ENCODE measurements at regions not wholly inside any gene's neighbourhood (a gene's known extent, or its start where the extent isn't known, plus 50 kb on each side); places are given as distances from the start of the nearest gene placed in this dataset.
"Not testable (repeated sequence)": the region's sequence is repeated elsewhere in the genome, so short reads cannot be mapped to it uniquely, and the experiment has no call there.

GRCh38 chr6:115221198-115221597, 839.5 kb downstream of the FRK start:
- DNase-seq (ENCODE audit: low read depth), result no peak

- DNase-seq (ENCODE audit: low read depth), result no peak
Observed at GRCh38 chr6:115220551-115221159, 840.0 kb downstream of the FRK start.

- DNase-seq (ENCODE audit: low read depth), result no peak
Observed at GRCh38 chr6:115219645-115220044, 841.0 kb downstream of the FRK start.

GRCh38 chr6:115216835-115217234, 843.9 kb downstream of the FRK start:
- no peak for DNase-seq (ENCODE audit: low read depth)

- DNase-seq (ENCODE audit: low read depth), result no peak
Observed at GRCh38 chr6:115214283-115214682, 846.4 kb downstream of the FRK start.

GRCh38 chr6:115203381-115203780, 857.3 kb downstream of the FRK start:
- DNase-seq (ENCODE audit: low read depth), result no peak

GRCh38 chr6:115194981-115195638, 852.3 kb upstream of the HS3ST5 start:
- no peak for DNase-seq (ENCODE audit: low read depth)

GRCh38 chr6:115191989-115192388, 849.2 kb upstream of the HS3ST5 start:
- DNase-seq (ENCODE audit: low read depth), result no peak

GRCh38 chr6:115190534-115190933, 847.7 kb upstream of the HS3ST5 start:
- DNase-seq (ENCODE audit: low read depth), result no peak

- not testable (repeated sequence) for DNase-seq (ENCODE audit: low read depth)
Observed at GRCh38 chr6:115175456-115175855, 832.6 kb upstream of the HS3ST5 start.

GRCh38 chr6:115165912-115166311, 823.1 kb upstream of the HS3ST5 start:
- not testable (repeated sequence) for DNase-seq (ENCODE audit: low read depth)

- DNase-seq (ENCODE audit: low read depth), result no peak
Observed at GRCh38 chr6:115159733-115160132, 816.9 kb upstream of the HS3ST5 start.

GRCh38 chr6:115137910-115138309, 795.1 kb upstream of the HS3ST5 start:
- DNase-seq (ENCODE audit: low read depth), result no peak

GRCh38 chr6:115133790-115134189, 791.0 kb upstream of the HS3ST5 start:
- DNase-seq (ENCODE audit: low read depth), result no peak

GRCh38 chr6:115131709-115132490, 789.1 kb upstream of the HS3ST5 start:
- DNase-seq (ENCODE audit: low read depth), result no peak

- DNase-seq (ENCODE audit: low read depth), result not testable (repeated sequence)
Observed at GRCh38 chr6:115121513-115121912, 778.7 kb upstream of the HS3ST5 start.

GRCh38 chr6:115120391-115120790, 777.6 kb upstream of the HS3ST5 start:
- DNase-seq (ENCODE audit: low read depth), result no peak

GRCh38 chr6:115091461-115091860, 748.6 kb upstream of the HS3ST5 start:
- DNase-seq (ENCODE audit: low read depth), result no peak

- DNase-seq (ENCODE audit: low read depth), result no peak
Observed at GRCh38 chr6:115078555-115078954, 735.7 kb upstream of the HS3ST5 start.

GRCh38 chr6:115071962-115072361, 729.1 kb upstream of the HS3ST5 start:
- no peak for DNase-seq (ENCODE audit: low read depth)

- DNase-seq (ENCODE audit: low read depth), result no peak
Observed at GRCh38 chr6:115067690-115068447, 725.0 kb upstream of the HS3ST5 start.

- no peak for DNase-seq (ENCODE audit: low read depth)
Observed at GRCh38 chr6:115064680-115065079, 721.9 kb upstream of the HS3ST5 start.

All from EH (cell line).